IgD-negative memory B cell (primary cell): ENCODE measurements at regions not wholly inside any gene's neighbourhood (a gene's known extent, or its start where the extent isn't known, plus 50 kb on each side); places are given as distances from the start of the nearest gene placed in this dataset.

Experiments used
- H3K27ac Mint-ChIP-seq, 3 donors: one replicate each; pipeline ENCODE4 v1.8.0; 2020 to 2022; ENCODE audit warnings: mild to moderate bottlenecking in 3 of 3, mixed read lengths in 3 of 3, moderate library complexity in 1 of 3
- H3K27me3 Mint-ChIP-seq: one replicate; pipeline ENCODE4 v1.8.0; 2021; ENCODE audit warnings: mixed read lengths
- H3K36me3 Mint-ChIP-seq: one replicate; pipeline ENCODE4 v1.8.0; 2020; ENCODE audit warnings: mild to moderate bottlenecking, mixed read lengths
- H3K4me1 Mint-ChIP-seq, 3 donors: one replicate each; pipeline ENCODE4 v1.8.0; 2020 to 2022; ENCODE audit warnings: mixed read lengths in 3 of 3, mild to moderate bottlenecking in 1 of 3
- H3K4me3 Mint-ChIP-seq, 4 donors: one replicate each; pipeline ENCODE4 v1.8.0; 2020 to 2022; ENCODE audit warnings: mild to moderate bottlenecking in 4 of 4, mixed read lengths in 4 of 4, moderate library complexity in 3 of 4
- H3K9me3 Mint-ChIP-seq, 3 donors: one replicate each; pipeline ENCODE4 v1.8.0; 2020 to 2021; ENCODE audit warnings: mixed read lengths in 3 of 3, mild to moderate bottlenecking in 1 of 3

GRCh38 chr14:85402569-85403162 lies 127.3 kb upstream of the FLRT2 start:
- Mint-ChIP-seq H3K4me1 (peaks cover 0 to 3% (median 0%) of the 10 kb centered on the region in 3 donors), H3K27ac (no peak overlapping the region), H3K36me3 (no peaks in the 10 kb centered on the region), H3K9me3 (peaks cover 3 to 8% (median 5%) of the 10 kb centered on the region in 3 donors), H3K4me3 (no peak overlapping the region), H3K27me3 (no peaks in the 10 kb centered on the region)

DNA sequence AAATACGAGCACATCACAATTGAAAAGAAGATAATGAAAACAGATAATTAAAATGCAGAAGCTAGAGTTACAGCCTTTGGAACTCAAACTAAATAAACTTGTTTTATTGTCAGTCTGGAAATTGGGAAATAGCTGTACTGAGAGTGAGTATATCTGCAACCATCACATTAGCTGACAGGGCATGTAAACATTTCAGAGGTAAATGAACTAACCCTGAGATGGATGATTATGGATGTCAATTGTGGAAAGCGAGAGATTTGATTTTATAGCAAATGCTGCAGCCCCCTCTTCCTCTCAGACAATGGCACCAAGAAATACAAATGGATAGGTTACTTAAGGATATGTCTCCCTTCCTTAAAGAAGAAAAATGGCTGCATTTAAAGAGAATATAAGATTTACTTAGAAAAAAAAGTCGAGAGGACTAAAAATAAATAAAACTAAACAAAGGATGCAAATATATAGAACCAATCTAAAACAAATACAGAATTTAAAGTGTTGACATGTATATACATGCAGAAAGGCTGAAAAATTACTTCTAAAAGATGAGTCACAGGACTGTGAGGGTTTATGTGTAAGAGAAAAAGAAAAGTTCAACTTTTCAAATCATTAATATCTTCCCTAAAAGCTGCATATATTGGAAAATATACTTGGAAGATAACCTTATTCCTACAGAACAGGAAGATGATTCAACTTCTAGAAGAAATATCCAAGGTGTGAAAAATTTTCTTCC lies 120.3 kb upstream of the FLRT2 start:
- Mint-ChIP-seq H3K4me3 (no peak overlapping the region), H3K4me1 (peaks cover 0 to 1% (median 0%) of the 10 kb centered on the region in 3 donors), H3K36me3 (no peaks in the 10 kb centered on the region), H3K27ac (no peak overlapping the region), H3K9me3 (peaks cover 3 to 10% (median 9%) of the 10 kb centered on the region in 3 donors), H3K27me3 (no peaks in the 10 kb centered on the region)

DNA sequence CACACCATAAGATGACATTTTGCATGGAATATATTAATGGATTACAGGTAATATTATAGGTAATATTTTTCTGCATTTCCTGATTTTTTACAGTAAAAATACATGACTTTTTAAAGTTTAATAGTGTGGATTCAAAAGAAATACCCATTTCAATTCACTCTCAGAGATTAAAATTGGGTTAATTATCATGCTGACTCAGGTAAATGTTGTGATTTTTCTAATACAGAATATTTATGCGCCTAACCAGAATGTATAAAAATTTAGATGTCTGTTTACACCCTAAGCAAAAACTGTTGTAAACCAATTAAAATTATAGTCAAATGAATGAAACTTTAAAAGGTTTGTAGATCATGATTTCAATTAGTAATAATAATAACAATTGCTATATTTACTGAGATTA lies 117.2 kb upstream of the FLRT2 start:
- no peak overlapping the region for H3K4me3 Mint-ChIP-seq
- H3K27ac Mint-ChIP-seq: no peak overlapping the region
- H3K36me3 Mint-ChIP-seq: peaks cover 2% of the 10 kb centered on the region
- no peaks in the 10 kb centered on the region for H3K4me1 Mint-ChIP-seq
- peaks cover 2 to 15% (median 15%) of the 10 kb centered on the region in 3 donors for H3K9me3 Mint-ChIP-seq
- H3K27me3 Mint-ChIP-seq: no peaks in the 10 kb centered on the region

DNA sequence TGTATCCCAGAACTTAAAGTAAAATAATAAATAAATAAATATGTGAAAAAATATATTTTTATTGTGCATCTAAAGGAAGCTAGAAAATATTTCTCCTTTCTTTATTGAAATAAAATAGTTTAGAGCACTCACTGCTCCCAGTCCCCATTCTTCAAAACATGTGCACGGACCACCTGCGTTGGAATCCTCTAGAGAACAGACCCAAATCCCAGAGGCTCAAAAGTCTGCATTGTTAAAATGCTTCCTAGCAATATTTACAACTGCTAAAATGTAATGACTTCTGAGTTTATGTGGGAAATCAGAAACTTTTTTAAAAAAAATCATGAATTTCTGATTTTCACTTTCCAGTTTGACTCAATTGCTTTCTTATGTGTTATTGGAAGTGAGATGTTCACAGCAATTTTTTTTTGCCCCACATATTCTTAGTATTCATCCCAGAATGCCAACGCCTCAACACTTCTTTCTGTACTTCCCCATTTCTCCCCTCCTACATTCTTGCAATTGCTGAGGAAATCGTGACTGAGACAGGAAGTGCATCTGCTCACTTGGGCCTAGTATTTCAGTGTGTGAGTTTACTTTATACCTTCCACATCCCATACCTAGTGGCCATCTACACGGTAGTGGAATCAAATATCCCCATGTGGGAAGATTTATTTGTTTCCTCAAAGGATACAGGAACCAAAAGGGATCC lies 116.0 kb upstream of the FLRT2 start:
- no peak overlapping the region for H3K27ac Mint-ChIP-seq
- no peaks in the 10 kb centered on the region for H3K27me3 Mint-ChIP-seq
- peaks cover 2% of the 10 kb centered on the region for H3K36me3 Mint-ChIP-seq

GRCh38 chr14:85415015-85415712 lies 114.8 kb upstream of the FLRT2 start:
- H3K27me3 Mint-ChIP-seq: no peaks in the 10 kb centered on the region
- H3K36me3 Mint-ChIP-seq: peaks cover 2% of the 10 kb centered on the region
- no peak overlapping the region for H3K27ac Mint-ChIP-seq
- H3K9me3 Mint-ChIP-seq: peaks cover 2 to 19% (median 11%) of the 10 kb centered on the region in 3 donors
- H3K4me3 Mint-ChIP-seq: no peak overlapping the region
- no peaks in the 10 kb centered on the region for H3K4me1 Mint-ChIP-seq

More for the DNA sequence above, 116.0 kb upstream of the FLRT2 start:
- no peak overlapping the region for H3K4me3 Mint-ChIP-seq
- H3K9me3 Mint-ChIP-seq: peaks cover 2 to 18% (median 13%) of the 10 kb centered on the region in 3 donors
- no peaks in the 10 kb centered on the region for H3K4me1 Mint-ChIP-seq

DNA sequence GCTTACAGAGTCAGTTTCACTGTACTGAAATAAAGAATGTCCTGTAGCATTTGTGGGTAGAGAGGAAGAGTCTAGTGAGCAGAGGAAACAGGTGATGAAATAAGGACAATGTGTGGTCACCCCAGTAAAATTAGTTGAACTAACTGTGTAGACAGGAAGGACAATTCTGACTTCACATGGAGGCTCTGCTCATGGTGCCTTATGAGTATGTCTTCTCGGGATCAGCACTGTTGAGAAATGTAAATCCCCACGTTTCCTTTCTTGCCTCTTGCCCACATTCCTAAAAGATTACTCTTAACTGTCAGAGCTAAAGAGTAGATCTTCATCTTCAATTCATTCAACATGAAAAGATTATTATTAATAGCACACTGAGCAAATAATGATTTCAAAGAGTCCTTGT lies 113.2 kb upstream of the FLRT2 start:
- Mint-ChIP-seq H3K4me1 (no peaks in the 10 kb centered on the region), H3K4me3 (no peak overlapping the region), H3K9me3 (peaks cover 2 to 17% (median 9%) of the 10 kb centered on the region in 3 donors), H3K27ac (no peak overlapping the region), H3K36me3 (peaks cover 2% of the 10 kb centered on the region), H3K27me3 (no peaks in the 10 kb centered on the region)

- Mint-ChIP-seq H3K4me3 (no peak overlapping the region), H3K36me3 (peaks cover 2% of the 10 kb centered on the region), H3K9me3 (peaks cover 2 to 17% (median 7%) of the 10 kb centered on the region in 3 donors), H3K27ac (no peak overlapping the region), H3K27me3 (no peaks in the 10 kb centered on the region), H3K4me1 (no peaks in the 10 kb centered on the region)
Measured at GRCh38 chr14:85417396-85417795, 112.5 kb upstream of the FLRT2 start.

DNA sequence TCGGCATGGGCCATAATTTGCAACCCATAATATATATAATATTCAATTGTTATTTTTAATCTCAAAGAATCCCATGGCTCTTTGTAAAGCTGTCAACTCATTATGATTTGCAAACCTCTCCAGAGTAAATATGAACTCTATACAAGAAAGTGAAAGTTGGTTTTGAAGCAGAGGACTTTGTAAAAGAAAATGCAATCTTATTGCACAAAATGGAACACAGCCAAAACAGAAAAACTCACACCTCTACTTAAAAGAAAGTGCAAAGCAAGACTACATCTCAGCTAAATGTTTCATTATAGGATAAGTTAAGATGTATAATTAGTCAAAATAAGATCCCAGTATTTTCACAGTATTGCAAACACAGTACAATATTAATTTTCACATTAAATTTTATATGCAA lies 111.2 kb upstream of the FLRT2 start:
- peaks cover 2 to 17% (median 7%) of the 10 kb centered on the region in 3 donors for H3K9me3 Mint-ChIP-seq
- H3K4me1 Mint-ChIP-seq: no peaks in the 10 kb centered on the region
- no peaks in the 10 kb centered on the region for H3K27me3 Mint-ChIP-seq
- H3K36me3 Mint-ChIP-seq: peaks cover 2% of the 10 kb centered on the region
- no peak overlapping the region for H3K4me3 Mint-ChIP-seq
- H3K27ac Mint-ChIP-seq: no peak overlapping the region

GRCh38 chr14:85420278-85420677 lies 109.7 kb upstream of the FLRT2 start:
- Mint-ChIP-seq H3K4me1 (no peaks in the 10 kb centered on the region), H3K27me3 (no peaks in the 10 kb centered on the region), H3K9me3 (peaks cover 0 to 17% (median 2%) of the 10 kb centered on the region in 3 donors), H3K36me3 (no peaks in the 10 kb centered on the region), H3K27ac (no peak overlapping the region), H3K4me3 (no peak overlapping the region)

DNA sequence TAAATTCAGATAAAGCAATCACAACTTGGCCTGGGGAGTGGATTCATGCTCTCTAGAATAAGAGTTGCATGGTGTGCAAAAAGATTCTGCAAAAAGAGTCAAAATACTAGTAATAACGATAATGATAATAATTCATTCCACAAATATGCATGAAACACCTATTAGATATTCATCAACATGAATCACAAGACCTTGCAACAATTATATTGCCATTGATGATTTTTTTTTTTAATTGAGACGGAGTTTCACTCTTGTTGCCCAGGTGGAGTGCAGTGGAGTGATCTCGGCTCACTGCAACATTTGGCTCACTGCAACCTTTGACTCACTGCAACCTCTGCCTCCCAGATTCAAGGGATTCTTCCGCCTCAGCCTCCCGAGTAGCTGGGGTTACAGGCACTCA lies 109.2 kb upstream of the FLRT2 start:
- H3K36me3 Mint-ChIP-seq: no peaks in the 10 kb centered on the region
- H3K9me3 Mint-ChIP-seq: peaks cover 0 to 13% (median 2%) of the 10 kb centered on the region in 3 donors
- H3K27ac Mint-ChIP-seq: no peak overlapping the region
- H3K4me1 Mint-ChIP-seq: no peaks in the 10 kb centered on the region
- no peaks in the 10 kb centered on the region for H3K27me3 Mint-ChIP-seq
- H3K4me3 Mint-ChIP-seq: no peak overlapping the region

DNA sequence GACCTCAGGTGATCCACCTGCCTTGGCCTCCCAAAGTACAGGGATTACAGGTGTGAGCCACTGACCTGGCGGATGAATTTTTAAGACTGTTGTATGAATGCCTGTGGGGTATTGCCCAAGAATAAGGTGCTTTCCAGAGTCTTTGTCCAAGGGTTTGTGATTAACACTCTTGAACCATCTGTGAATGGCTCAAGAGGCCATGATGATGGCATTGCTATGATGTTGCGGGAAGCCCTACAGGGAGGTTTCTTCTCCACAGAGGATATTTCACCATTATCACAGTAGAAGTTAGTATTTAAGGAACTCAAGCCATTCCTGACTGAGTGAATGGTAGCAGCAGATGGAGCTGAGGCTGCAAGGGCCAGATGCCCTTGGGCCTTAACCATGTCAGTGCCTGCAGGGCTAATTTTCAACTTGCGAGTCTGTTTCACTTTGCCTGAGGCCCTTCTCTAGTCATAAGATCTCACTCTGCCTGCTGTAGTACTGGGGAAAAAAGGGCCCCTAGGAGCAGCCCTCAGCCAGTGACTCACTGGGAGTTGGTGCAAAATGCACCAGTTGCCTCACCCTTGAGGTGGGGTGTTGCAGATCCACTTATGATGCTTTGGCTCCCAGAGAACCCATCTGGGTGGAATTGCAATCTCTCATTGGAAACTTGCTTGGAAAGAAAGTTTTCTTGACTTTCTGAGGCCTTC lies 108.6 kb upstream of the FLRT2 start:
- Mint-ChIP-seq H3K4me1 (no peaks in the 10 kb centered on the region), H3K36me3 (no peaks in the 10 kb centered on the region), H3K9me3 (peaks cover 0 to 13% (median 2%) of the 10 kb centered on the region in 3 donors), H3K27me3 (no peaks in the 10 kb centered on the region), H3K27ac (no peak overlapping the region), H3K4me3 (no peak overlapping the region)

DNA sequence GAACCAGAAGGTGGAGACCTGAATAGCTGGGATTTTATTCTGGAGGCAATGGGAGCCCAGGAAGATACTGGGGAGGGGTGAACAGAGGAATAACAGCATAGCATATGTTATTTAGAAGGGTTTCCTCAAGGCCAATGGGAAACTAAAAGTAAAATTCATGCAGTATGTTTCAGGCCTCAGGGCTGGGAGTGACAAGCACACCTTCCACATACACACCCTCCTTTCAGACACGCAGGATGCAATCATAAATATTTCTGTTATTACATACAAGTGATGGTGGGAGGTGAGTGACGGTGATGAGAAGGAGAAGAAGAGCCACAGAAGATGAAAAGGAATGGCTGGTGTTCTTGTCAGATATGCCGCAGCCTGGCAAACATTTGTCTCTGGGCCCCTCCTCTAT lies 106.1 kb upstream of the FLRT2 start:
- Mint-ChIP-seq H3K4me1 (no peaks in the 10 kb centered on the region), H3K27me3 (no peaks in the 10 kb centered on the region), H3K36me3 (no peaks in the 10 kb centered on the region), H3K9me3 (peaks cover 0 to 11% (median 0%) of the 10 kb centered on the region in 3 donors), H3K27ac (no peak overlapping the region), H3K4me3 (no peak overlapping the region)

- H3K9me3 Mint-ChIP-seq: peaks cover 3 to 12% (median 3%) of the 10 kb centered on the region in 3 donors
- no peak overlapping the region for H3K27ac Mint-ChIP-seq
- H3K36me3 Mint-ChIP-seq: no peaks in the 10 kb centered on the region
- H3K4me3 Mint-ChIP-seq: no peak overlapping the region
- no peaks in the 10 kb centered on the region for H3K27me3 Mint-ChIP-seq
- no peaks in the 10 kb centered on the region for H3K4me1 Mint-ChIP-seq
Measured at GRCh38 chr14:85425507-85425906, 104.4 kb upstream of the FLRT2 start.

DNA sequence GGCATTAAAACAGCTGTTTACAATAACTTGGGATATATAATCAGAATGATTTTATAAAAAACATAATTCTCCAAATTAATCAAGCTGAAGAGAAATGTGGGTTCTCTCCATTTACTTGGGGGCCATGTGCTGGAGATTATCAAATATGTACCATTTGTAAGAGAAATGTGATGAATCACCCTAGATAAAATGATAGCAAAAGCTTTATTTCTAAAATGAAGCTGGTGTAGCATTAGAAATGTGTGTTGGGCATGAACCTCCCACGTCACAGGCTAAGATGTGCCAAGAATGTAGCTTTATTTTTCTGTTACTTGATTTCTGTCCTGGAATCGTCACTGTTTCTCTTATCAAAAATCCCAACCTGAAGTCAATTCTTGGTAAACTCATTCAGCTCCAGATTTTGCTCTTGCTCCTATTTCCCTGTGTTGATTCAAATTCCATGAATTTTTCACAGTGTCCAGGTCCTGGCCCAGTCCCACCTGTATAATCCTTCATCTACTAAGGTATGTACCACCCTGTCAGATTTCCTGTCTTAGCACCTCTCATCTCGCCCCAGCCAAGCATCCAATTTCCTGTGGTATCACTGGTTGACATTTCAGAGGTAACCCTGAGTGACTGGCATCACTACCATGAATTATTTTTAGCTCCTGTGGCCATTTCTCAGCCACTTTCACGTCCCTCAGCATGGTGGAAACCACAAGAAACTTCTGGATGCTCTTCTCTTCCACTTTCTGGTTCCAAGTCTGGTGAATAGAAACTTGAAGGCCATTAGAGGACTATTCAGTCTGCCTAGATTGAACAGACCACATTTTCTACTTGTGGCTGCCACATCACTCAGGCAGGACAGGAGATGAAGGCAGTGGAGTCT lies 103.6 kb upstream of the FLRT2 start:
- no peaks in the 10 kb centered on the region for H3K27me3 Mint-ChIP-seq
- peaks cover 3 to 12% (median 3%) of the 10 kb centered on the region in 3 donors for H3K9me3 Mint-ChIP-seq
- H3K36me3 Mint-ChIP-seq: no peaks in the 10 kb centered on the region
- no peak overlapping the region for H3K27ac Mint-ChIP-seq
- H3K4me3 Mint-ChIP-seq: no peak overlapping the region
- no peaks in the 10 kb centered on the region for H3K4me1 Mint-ChIP-seq
